Endodermal cell (in vitro differentiated cells): ENCODE measurements at regions not wholly inside any gene's neighbourhood (a gene's known extent, or its start where the extent isn't known, plus 50 kb on each side); places are given as distances from the start of the nearest gene placed in this dataset.

ENCODE experiments used
- DNase-seq: peaks from one replicate; pipeline ENCODE4 v3.0.0-alpha.2; 2017
- H3K27ac ChIP-seq: 2 replicates; pipeline ENCODE4 v1.5.1; 2013; ENCODE audit warnings: mild to moderate bottlenecking, low read depth, low read length, moderate library complexity
- H3K27me3 ChIP-seq: 2 replicates; pipeline ENCODE4 v1.6.1; 2013; ENCODE audit warnings: mild to moderate bottlenecking, low read length, moderate library complexity; ENCODE audit not compliant: insufficient read depth, control insufficient read depth, poor library complexity, severe bottlenecking
- H3K36me3 ChIP-seq: 2 replicates; pipeline ENCODE4 v1.7.0; 2013; ENCODE audit warnings: mild to moderate bottlenecking, low read length, moderate library complexity; ENCODE audit not compliant: control insufficient read depth, insufficient read depth
- H3K4me1 ChIP-seq: one replicate; pipeline ENCODE4 v1.7.0; 2013; ENCODE audit warnings: low read length; ENCODE audit not compliant: control insufficient read depth, insufficient read depth
- H3K4me3 ChIP-seq: 2 replicates; pipeline ENCODE4 v1.5.1; 2013; ENCODE audit warnings: mild to moderate bottlenecking, low read length, moderate library complexity
- H3K9ac ChIP-seq: 2 replicates; pipeline ENCODE4 v1.6.1; 2013; ENCODE audit warnings: mild to moderate bottlenecking, low read length, moderate library complexity; ENCODE audit not compliant: poor library complexity, severe bottlenecking; ENCODE audit errors: extremely low read depth
- H3K9me3 ChIP-seq: 2 replicates; pipeline ENCODE4 v1.6.1; 2013; ENCODE audit warnings: mild to moderate bottlenecking, low read length, moderate library complexity; ENCODE audit not compliant: control insufficient read depth
- H3K27ac Mint-ChIP-seq: 2 replicates; pipeline ENCODE4 v1.8.0; 2020; ENCODE audit warnings: mixed read lengths
- H3K27me3 Mint-ChIP-seq: 2 replicates; pipeline ENCODE4 v1.8.0; 2021; ENCODE audit warnings: mild to moderate bottlenecking, mixed read lengths; ENCODE audit not compliant: insufficient read depth
- H3K36me3 Mint-ChIP-seq: 2 replicates; pipeline ENCODE4 v1.8.0; 2020; ENCODE audit warnings: low read depth, mixed read lengths
- H3K4me1 Mint-ChIP-seq: 2 replicates; pipeline ENCODE4 v1.8.0; 2020; ENCODE audit warnings: mixed read lengths
- H3K4me3 Mint-ChIP-seq: 2 replicates; pipeline ENCODE4 v1.8.0; 2020; ENCODE audit warnings: mild to moderate bottlenecking, moderate library complexity, mixed read lengths
- H3K9me3 Mint-ChIP-seq: 2 replicates; pipeline ENCODE4 v1.8.0; 2020; ENCODE audit warnings: mild to moderate bottlenecking, mixed read lengths
- CTCF ChIP-seq: fragments of 200-600 bp; sonication (generic); conservative IDR thresholded peaks from 2 replicates; pipeline ENCODE4 v1.5.0; 2021; ENCODE audit warnings: antibody characterized with exemption, mild to moderate bottlenecking
- WGBS, 2 experiments: methylation state at CpG; one replicate each; pipeline versions ENCODE4 v1.1.5 to v1.1.7; 2013; ENCODE audit warnings: missing lambda C conversion rate in 2 of 2, mixed read lengths in 1 of 2; ENCODE audit not compliant: insufficient coverage in 1 of 2, insufficient read length in 1 of 2; 5-methylcytosine and 5-hydroxymethylcytosine counted together

- H3K27ac ChIP-seq, result no peak overlapping the region
- no peaks in the 10 kb centered on the region for H3K36me3 ChIP-seq
- no peak overlapping the region for H3K4me3 ChIP-seq
- Mint-ChIP-seq H3K27ac (no peak overlapping the region), H3K9me3 (peaks cover 2% of the 10 kb centered on the region), H3K27me3 (peaks cover 31% of the 10 kb centered on the region), H3K4me3 (no peak overlapping the region), H3K36me3 (no peaks in the 10 kb centered on the region), H3K4me1 (peaks cover 9% of the 10 kb centered on the region)
- H3K9me3 ChIP-seq, result no peaks in the 10 kb centered on the region
- no peak for TF ChIP-seq CTCF
- H3K27me3 ChIP-seq, result no peaks in the 10 kb centered on the region
- H3K4me1 ChIP-seq, result no peaks in the 10 kb centered on the region
- WGBS, 2 experiments, result 92 to 94% methylated on average over 5 to 8 of the region's 8 CpGs
- no peak overlapping the region for H3K9ac ChIP-seq
- DNase-seq, result peak; percentile 37
These were observed 117.5 kb downstream of the SPATA19 start for GRCh38 chr11:133727774-133728173.

- H3K4me3 Mint-ChIP-seq, result no peak overlapping the region
- TF ChIP-seq CTCF, result no peak
- H3K36me3 Mint-ChIP-seq, result no peaks in the 10 kb centered on the region
- no peak overlapping the region for H3K9ac ChIP-seq
- no peaks in the 10 kb centered on the region for H3K27me3 ChIP-seq
- 86 to 94% methylated on average over 1 to 2 of the region's 2 CpGs for WGBS, 2 experiments
- H3K36me3 ChIP-seq, result no peaks in the 10 kb centered on the region
- H3K4me1 ChIP-seq, result no peaks in the 10 kb centered on the region
- H3K9me3 Mint-ChIP-seq, result peaks cover 2% of the 10 kb centered on the region
- H3K9me3 ChIP-seq, result no peaks in the 10 kb centered on the region
- no peak for DNase-seq
- H3K27ac Mint-ChIP-seq, result no peak overlapping the region
- peaks cover 20% of the 10 kb centered on the region for H3K27me3 Mint-ChIP-seq
- no peak overlapping the region for H3K4me3 ChIP-seq
- no peak overlapping the region for H3K27ac ChIP-seq
- peaks cover 7% of the 10 kb centered on the region for H3K4me1 Mint-ChIP-seq
These were observed 118.8 kb downstream of the SPATA19 start for GRCh38 chr11:133726542-133726941.

GRCh38 chr11:133724116-133724515, 121.2 kb downstream of the SPATA19 start:
- 77 to 81% methylated on average over 7 of the region's 7 CpGs for WGBS, 2 experiments
- no peak for TF ChIP-seq CTCF
- peaks cover 21% of the 10 kb centered on the region for H3K27me3 Mint-ChIP-seq
- H3K4me1 Mint-ChIP-seq, result peaks cover 7% of the 10 kb centered on the region
- H3K36me3 Mint-ChIP-seq, result no peaks in the 10 kb centered on the region
- Histone ChIP-seq H3K27me3 (no peaks in the 10 kb centered on the region), H3K27ac (no peak overlapping the region), H3K9me3 (no peaks in the 10 kb centered on the region), H3K9ac (no peak overlapping the region), H3K4me1 (no peaks in the 10 kb centered on the region), H3K4me3 (no peak overlapping the region), H3K36me3 (no peaks in the 10 kb centered on the region)
- no peak for DNase-seq
- H3K9me3 Mint-ChIP-seq, result peaks cover 2% of the 10 kb centered on the region
- no peak overlapping the region for H3K27ac Mint-ChIP-seq
- H3K4me3 Mint-ChIP-seq, result no peak overlapping the region
